ENCODE measurements at regions not wholly inside any gene's neighbourhood (a gene's known extent, or its start where the extent isn't known, plus 50 kb on each side); places are given as distances from the start of the nearest gene placed in this dataset.

GRCh38 chr2:120576509-120577474 lies 158.9 kb upstream of the GLI2 start:
- TF ChIP-seq PAX5 (IDR thresholded peaks at IDR 0.05; ENCODE audit: insufficient read depth, low read length, severe bottlenecking), result no peak
- TF ChIP-seq POLR2AphosphoS5 (IDR thresholded peaks at IDR 0.05; ENCODE audit: low read depth, low read length), result no peak
- no peak for TF ChIP-seq POLR2A (IDR thresholded peaks at IDR 0.05; ENCODE audit: low read depth, low read length)
- no peak for TF ChIP-seq TAF1 (IDR thresholded peaks at IDR 0.05; ENCODE audit: low read depth, low read length)
- TF ChIP-seq SPI1 (IDR thresholded peaks at IDR 0.05; ENCODE audit: low read depth, low read length), result no peak
- TF ChIP-seq POU2F2 (IDR thresholded peaks at IDR 0.05; ENCODE audit: low read depth, low read length), result no peak

Data from GM12891 (cell line).